ENCODE measurements at regions not wholly inside any gene's neighbourhood (a gene's known extent, or its start where the extent isn't known, plus 50 kb on each side); places are given as distances from the start of the nearest gene placed in this dataset.

- TF ChIP-seq CTCF (IDR thresholded peaks at IDR 0.05) = no peak
- H4K20me1 ChIP-seq (ENCODE audit: insufficient read depth, low read length) = no peaks in the 10 kb centered on the region
- Mint-ChIP-seq H3K27me3 (ENCODE audit: low read depth in 3 of 3) (no peaks in the 10 kb centered on the region), H3K9me3 (peaks cover 0 to 4% (median 0%) of the 10 kb centered on the region in 7 donors), H3K27ac (no peak overlapping the region), H3K4me3 (no peak overlapping the region), H3K4me1 (no peaks in the 10 kb centered on the region), H3K36me3 (no peaks in the 10 kb centered on the region)
- no peak overlapping the region for H3K4me2 ChIP-seq (replicated peaks; ENCODE audit: extremely low read depth, low read length, poor library complexity, severe bottlenecking)
- no peaks in the 10 kb centered on the region for H3K27me3 ChIP-seq (ENCODE audit: control insufficient read depth in 2 of 2, insufficient read depth in 2 of 2, low read length in 2 of 2)
- intact Hi-C loops (cut with micrococcal nuclease) = no loop called here
- no CpG with 5 or more reads among the region's 1 CpG for WGBS (ENCODE audit: insufficient coverage)
- no peaks in the 10 kb centered on the region for H3K4me1 ChIP-seq (ENCODE audit: control insufficient read depth in 1 of 2, insufficient read depth in 2 of 2, low read length in 2 of 2)
- no peak overlapping the region for H2AFZ ChIP-seq (ENCODE audit: insufficient read depth, low read depth, low read length, poor library complexity, severe bottlenecking)
- no peak overlapping the region for H3K4me3 ChIP-seq (replicated peaks in 1 of 3; ENCODE audit: low read depth in 2 of 3, low read length in 3 of 3)
- DNase-seq = no peak
- no peak overlapping the region for H3K27ac ChIP-seq (ENCODE audit: low read depth in 1 of 2, low read length in 2 of 2)
- H3K9ac ChIP-seq (ENCODE audit: insufficient read depth, low read length, poor library complexity, severe bottlenecking) = no peak overlapping the region
- no peaks in the 10 kb centered on the region for H3K36me3 ChIP-seq (replicated peaks in 1 of 2; ENCODE audit: control insufficient read depth in 1 of 2, insufficient read depth in 2 of 2, low read length in 2 of 2)
- H3K79me2 ChIP-seq (ENCODE audit: insufficient read depth, low read length) = no peaks in the 10 kb centered on the region
- H3K9me3 ChIP-seq (replicated peaks in 1 of 2; ENCODE audit: control insufficient read depth in 1 of 2, insufficient read depth in 1 of 2, low read length in 2 of 2) = peaks cover 0 to 8% of the 10 kb centered on the region in 2 donors
These were observed 375.1 kb downstream of the CHSY3 start for GRCh38 chr5:130279386-130279785.

GRCh38 chr5:130278136-130278535, 373.9 kb downstream of the CHSY3 start:
- TF ChIP-seq CTCF (IDR thresholded peaks at IDR 0.05) = no peak
- no peaks in the 10 kb centered on the region for H3K36me3 Mint-ChIP-seq
- Histone ChIP-seq H3K4me2 (replicated peaks; ENCODE audit: extremely low read depth, low read length, poor library complexity, severe bottlenecking) (no peak overlapping the region), H3K27me3 (ENCODE audit: control insufficient read depth in 2 of 2, insufficient read depth in 2 of 2, low read length in 2 of 2) (no peaks in the 10 kb centered on the region), H3K9me3 (replicated peaks in 1 of 2; ENCODE audit: control insufficient read depth in 1 of 2, insufficient read depth in 1 of 2, low read length in 2 of 2) (peaks cover 0 to 8% of the 10 kb centered on the region in 2 donors), H4K20me1 (ENCODE audit: insufficient read depth, low read length) (no peaks in the 10 kb centered on the region), H2AFZ (ENCODE audit: insufficient read depth, low read depth, low read length, poor library complexity, severe bottlenecking) (no peak overlapping the region), H3K36me3 (replicated peaks in 1 of 2; ENCODE audit: control insufficient read depth in 1 of 2, insufficient read depth in 2 of 2, low read length in 2 of 2) (no peaks in the 10 kb centered on the region), H3K27ac (ENCODE audit: low read depth in 1 of 2, low read length in 2 of 2) (no peak overlapping the region), H3K4me3 (replicated peaks in 1 of 3; ENCODE audit: low read depth in 2 of 3, low read length in 3 of 3) (no peak overlapping the region), H3K79me2 (ENCODE audit: insufficient read depth, low read length) (no peaks in the 10 kb centered on the region), H3K4me1 (ENCODE audit: control insufficient read depth in 1 of 2, insufficient read depth in 2 of 2, low read length in 2 of 2) (no peaks in the 10 kb centered on the region), H3K9ac (ENCODE audit: insufficient read depth, low read length, poor library complexity, severe bottlenecking) (no peak overlapping the region)
- intact Hi-C loops (cut with micrococcal nuclease) = no loop called here
- no peak for DNase-seq
- no peak overlapping the region for H3K4me3 Mint-ChIP-seq
- 96% methylated on average over 8 of the region's 8 CpGs for WGBS (ENCODE audit: insufficient coverage)
- H3K9me3 Mint-ChIP-seq = peaks cover 0 to 4% (median 0%) of the 10 kb centered on the region in 7 donors
- H3K27me3 Mint-ChIP-seq (ENCODE audit: low read depth in 3 of 3) = peaks cover 0 to 1% (median 0%) of the 10 kb centered on the region in 3 donors
- H3K27ac Mint-ChIP-seq = no peak overlapping the region
- H3K4me1 Mint-ChIP-seq = no peaks in the 10 kb centered on the region
